H1 (cell line): ENCODE measurements at regions not wholly inside any gene's neighbourhood (a gene's known extent, or its start where the extent isn't known, plus 50 kb on each side); places are given as distances from the start of the nearest gene placed in this dataset.

Experiments
- CEBPB ChIP-seq: IDR thresholded peaks from 2 replicates; pipeline ENCODE4 v1.6.1; 2012; ENCODE audit warnings: low read depth, low read length
- CHD2 ChIP-seq: IDR thresholded peaks from 2 replicates; pipeline ENCODE4 v1.6.1; 2012; ENCODE audit warnings: low read length, improper control_type of control experiment
- CREB1 ChIP-seq: IDR thresholded peaks from 2 replicates; pipeline ENCODE4 v1.6.1; 2012; ENCODE audit warnings: inconsistent platforms
- CTCF ChIP-seq, 3 experiments: IDR thresholded peaks; 1 replicate in 2 of 3; 2 replicates in 1 of 3; pipeline versions ENCODE4 v1.5.1 to v1.6.1; 2011; ENCODE audit warnings: low read length in 3 of 3, mild to moderate bottlenecking in 3 of 3, inconsistent platforms in 2 of 3, low read depth in 1 of 3, moderate library complexity in 1 of 3; ENCODE audit not compliant: insufficient read depth in 1 of 3; ENCODE audit errors: control extremely low read depth in 1 of 3
- EP300 ChIP-seq, 2 experiments: IDR thresholded peaks; 1 replicate in 1 of 2; 2 replicates in 1 of 2; pipeline ENCODE4 v1.6.1; 2011 to 2012; ENCODE audit warnings: low read depth in 2 of 2, low read length in 2 of 2, mild to moderate bottlenecking in 2 of 2, borderline replicate concordance in 1 of 2, inconsistent platforms in 1 of 2, moderate library complexity in 1 of 2
- EZH2 ChIP-seq: fragments of 200-600 bp; sonication (generic); IDR thresholded peaks from 2 replicates; pipeline ENCODE4 v1.7.1; 2012; ENCODE audit warnings: low read depth, mild to moderate bottlenecking, moderate library complexity, low read length, inconsistent platforms; ENCODE audit not compliant: severe bottlenecking
- GABPA ChIP-seq: IDR thresholded peaks from 2 replicates; pipeline ENCODE4 v1.6.1; 2011; ENCODE audit warnings: mild to moderate bottlenecking, low read length, moderate library complexity, borderline replicate concordance; ENCODE audit not compliant: insufficient read depth
- MAX ChIP-seq: IDR thresholded peaks from 2 replicates; pipeline ENCODE4 v1.6.1; 2012; ENCODE audit warnings: inconsistent platforms
- POLR2A ChIP-seq, 2 experiments: IDR thresholded peaks; 1 replicate in 1 of 2; 2 replicates in 1 of 2; pipeline ENCODE4 v1.6.1; 2011; ENCODE audit warnings: low read depth in 2 of 2, low read length in 2 of 2, mild to moderate bottlenecking in 2 of 2; ENCODE audit errors: control extremely low read depth in 1 of 2
- POLR2AphosphoS5 ChIP-seq: IDR thresholded peaks from 2 replicates; pipeline ENCODE4 v1.6.1; 2011; ENCODE audit warnings: low read depth, low read length
- RAD21 ChIP-seq, 2 experiments: IDR thresholded peaks in 1 of 2; conservative IDR thresholded peaks in 1 of 2; 2 replicates each; pipeline ENCODE4 v1.6.1; 2011; ENCODE audit warnings: low read depth in 2 of 2, low read length in 2 of 2, improper control_type of control experiment in 1 of 2, inconsistent platforms in 1 of 2, mild to moderate bottlenecking in 1 of 2, moderate library complexity in 1 of 2
- RFX5 ChIP-seq: IDR thresholded peaks from 2 replicates; pipeline ENCODE4 v1.6.1; 2011; ENCODE audit warnings: low read depth, low read length, improper control_type of control experiment, borderline replicate concordance
- SIX5 ChIP-seq: IDR thresholded peaks from 2 replicates; pipeline ENCODE4 v1.6.1; 2011; ENCODE audit warnings: mild to moderate bottlenecking, low read depth, low read length

GRCh38 chr10:31650010-31650409 lies 278.6 kb downstream of the ARHGAP12 start:
- TF ChIP-seq CTCF (IDR thresholded peaks at IDR 0.05; ENCODE audit: control extremely low read depth in 1 of 3, insufficient read depth in 1 of 3, low read depth in 1 of 3, low read length in 3 of 3), result no peak
- no peak for TF ChIP-seq POLR2AphosphoS5
- no peak for TF ChIP-seq EP300 (IDR thresholded peaks at IDR 0.05; ENCODE audit: borderline replicate concordance in 1 of 2, low read depth in 2 of 2, low read length in 2 of 2)
- TF ChIP-seq CREB1, result no peak
- TF ChIP-seq CEBPB, result no peak
- no peak for TF ChIP-seq RAD21 (IDR thresholded peaks at IDR 0.05 in 1 of 2, conservative IDR thresholded peaks at IDR 0.05 in 1 of 2; ENCODE audit: low read depth in 2 of 2, low read length in 2 of 2)
- no peak for TF ChIP-seq CHD2
- TF ChIP-seq RFX5, result no peak
- no peak for TF ChIP-seq SIX5
- TF ChIP-seq EZH2, result no peak
- TF ChIP-seq MAX, result no peak
- TF ChIP-seq GABPA, result no peak
- no peak for TF ChIP-seq POLR2A (IDR thresholded peaks at IDR 0.05; ENCODE audit: control extremely low read depth in 1 of 2, low read depth in 2 of 2, low read length in 2 of 2)
